ENCODE measurements at regions not wholly inside any gene's neighbourhood (a gene's known extent, or its start where the extent isn't known, plus 50 kb on each side); places are given as distances from the start of the nearest gene placed in this dataset.
"Not testable (repeated sequence)": the region's sequence is repeated elsewhere in the genome, so short reads cannot be mapped to it uniquely, and the experiment has no call there.

- no peak for DNase-seq (ENCODE audit: low read depth)
Measured at GRCh38 chrY:14344648-14345333, 179.5 kb upstream of the NLGN4Y start.

- no peak for DNase-seq (ENCODE audit: low read depth)
Measured at GRCh38 chrY:14351590-14351989, 172.7 kb upstream of the NLGN4Y start.

- no peak for DNase-seq (ENCODE audit: low read depth)
Measured at GRCh38 chrY:14356154-14356553, 168.2 kb upstream of the NLGN4Y start.

- DNase-seq (ENCODE audit: low read depth), result no peak
Measured at GRCh38 chrY:14360748-14361500, 163.4 kb upstream of the NLGN4Y start.

- no peak for DNase-seq (ENCODE audit: low read depth)
Measured at GRCh38 chrY:14373608-14374007, 150.7 kb upstream of the NLGN4Y start.

GRCh38 chrY:14378217-14378616 is 146.1 kb upstream of the NLGN4Y start:
- no peak for DNase-seq (ENCODE audit: low read depth)

- DNase-seq (ENCODE audit: low read depth), result not testable (repeated sequence)
Measured at GRCh38 chrY:14410549-14411030, 113.7 kb upstream of the NLGN4Y start.

- DNase-seq (ENCODE audit: low read depth), result no peak
Measured at GRCh38 chrY:14411334-14411733, 113.0 kb upstream of the NLGN4Y start.

GRCh38 chrY:14436546-14436945 is 87.8 kb upstream of the NLGN4Y start:
- no peak for DNase-seq (ENCODE audit: low read depth)

- DNase-seq (ENCODE audit: low read depth), result no peak
Measured at GRCh38 chrY:14437626-14438025, 86.7 kb upstream of the NLGN4Y start.

GRCh38 chrY:14438395-14438794 is 85.9 kb upstream of the NLGN4Y start:
- DNase-seq (ENCODE audit: low read depth), result no peak

GRCh38 chrY:14444550-14444949 is 79.8 kb upstream of the NLGN4Y start:
- no peak for DNase-seq (ENCODE audit: low read depth)

GRCh38 chrY:14468151-14468683 is 56.1 kb upstream of the NLGN4Y start:
- DNase-seq (ENCODE audit: low read depth), result no peak

- no peak for DNase-seq (ENCODE audit: low read depth)
Measured at GRCh38 chrY:14472421-14472820, 51.9 kb upstream of the NLGN4Y start.

- DNase-seq (ENCODE audit: low read depth), result no peak
Measured at GRCh38 chrY:14473320-14473719, 51.0 kb upstream of the NLGN4Y start.

Measured in myocyte (in vitro differentiated cells).